Neural progenitor cell (in vitro differentiated cells): ENCODE measurements at regions not wholly inside any gene's neighbourhood (a gene's known extent, or its start where the extent isn't known, plus 50 kb on each side); places are given as distances from the start of the nearest gene placed in this dataset.

Experiments
- CTCF ChIP-seq: fragments of 200-600 bp; sonication (generic); IDR thresholded peaks from 2 replicates; pipeline ENCODE4 v1.5.1; 2017; ENCODE audit warnings: antibody characterized with exemption, mild to moderate bottlenecking
- EZH2 ChIP-seq: fragments of 200-600 bp; sonication (generic); IDR thresholded peaks from 2 replicates; pipeline ENCODE4 v1.6.1; 2017; ENCODE audit warnings: antibody characterized with exemption, mild to moderate bottlenecking, moderate library complexity

GRCh38 chr20:51861726-51862466 is 59.6 kb upstream of the SALL4 start:
- TF ChIP-seq CTCF, result no peak
- no peak for TF ChIP-seq EZH2
